ENCODE measurements at regions not wholly inside any gene's neighbourhood (a gene's known extent, or its start where the extent isn't known, plus 50 kb on each side); places are given as distances from the start of the nearest gene placed in this dataset.

GRCh38 chr2:200144571-200144970 lies 161.9 kb upstream of the SPATS2L start:
- Histone ChIP-seq H3K4me3 (no peak overlapping the region), H3K27ac (no peak overlapping the region), H3K4me1 (no peaks in the 10 kb centered on the region), H3K27me3 (no peaks in the 10 kb centered on the region), H3K9me3 (no peaks in the 10 kb centered on the region), H3K36me3 (no peaks in the 10 kb centered on the region)
- intact Hi-C loops (cut with DNase I): no loop called here
- TF ChIP-seq CTCF (IDR thresholded peaks at IDR 0.05): no peak
- no peak for TF ChIP-seq POLR2A (IDR thresholded peaks at IDR 0.05)
- no peak for TF ChIP-seq POLR2AphosphoS5 (IDR thresholded peaks at IDR 0.05; ENCODE audit: insufficient read depth in 1 of 2, low read depth in 1 of 2)
- DNase-seq (ENCODE audit: extremely low spot score in 2 of 2): no peak

- Histone ChIP-seq H3K4me3 (no peak overlapping the region), H3K36me3 (no peaks in the 10 kb centered on the region), H3K4me1 (no peaks in the 10 kb centered on the region), H3K9me3 (no peaks in the 10 kb centered on the region), H3K27me3 (no peaks in the 10 kb centered on the region), H3K27ac (no peak overlapping the region)
- TF ChIP-seq POLR2AphosphoS5 (IDR thresholded peaks at IDR 0.05; ENCODE audit: insufficient read depth in 1 of 2, low read depth in 1 of 2) (no peak), CTCF (IDR thresholded peaks at IDR 0.05) (no peak), POLR2A (IDR thresholded peaks at IDR 0.05) (no peak)
- DNase-seq (ENCODE audit: extremely low spot score in 2 of 2): no peak
- intact Hi-C loops (cut with DNase I): no loop called here
Observed at GRCh38 chr2:200146501-200146900, 160.0 kb upstream of the SPATS2L start.

- Histone ChIP-seq H3K27me3 (no peaks in the 10 kb centered on the region), H3K36me3 (no peaks in the 10 kb centered on the region), H3K4me1 (no peaks in the 10 kb centered on the region), H3K9me3 (no peaks in the 10 kb centered on the region), H3K27ac (no peak overlapping the region), H3K4me3 (no peak overlapping the region)
- no peak for DNase-seq (ENCODE audit: extremely low spot score in 2 of 2)
- TF ChIP-seq CTCF (IDR thresholded peaks at IDR 0.05): no peak
- intact Hi-C loops (cut with DNase I): no loop called here
Observed at GRCh38 chr2:200147371-200147770, 159.1 kb upstream of the SPATS2L start.

- TF ChIP-seq POLR2A (IDR thresholded peaks at IDR 0.05): no peak
- no peak for TF ChIP-seq POLR2AphosphoS5 (IDR thresholded peaks at IDR 0.05; ENCODE audit: insufficient read depth in 1 of 2, low read depth in 1 of 2)
- no peak for TF ChIP-seq CTCF (IDR thresholded peaks at IDR 0.05)
- Histone ChIP-seq H3K9me3 (no peaks in the 10 kb centered on the region), H3K4me1 (no peaks in the 10 kb centered on the region), H3K4me3 (no peak overlapping the region), H3K36me3 (no peaks in the 10 kb centered on the region), H3K27me3 (no peaks in the 10 kb centered on the region), H3K27ac (no peak overlapping the region)
- DNase-seq (ENCODE audit: extremely low spot score in 2 of 2): no peak
- intact Hi-C loops (cut with DNase I): no loop called here
Observed at GRCh38 chr2:200148366-200148765, 158.1 kb upstream of the SPATS2L start.

- intact Hi-C loops (cut with DNase I): no loop called here
Observed at GRCh38 chr2:200150411-200151086, 155.9 kb upstream of the SPATS2L start.

More at GRCh38 chr2:200150411-200151086, 155.9 kb upstream of the SPATS2L start:
- no peak for DNase-seq (ENCODE audit: extremely low spot score in 2 of 2)
- H3K27me3 ChIP-seq: no peaks in the 10 kb centered on the region
- no peak overlapping the region for H3K4me3 ChIP-seq
- TF ChIP-seq POLR2A (IDR thresholded peaks at IDR 0.05): no peak
- TF ChIP-seq CTCF (IDR thresholded peaks at IDR 0.05): no peak
- H3K9me3 ChIP-seq: no peaks in the 10 kb centered on the region
- H3K4me1 ChIP-seq: no peaks in the 10 kb centered on the region
- no peak overlapping the region for H3K27ac ChIP-seq
- H3K36me3 ChIP-seq: no peaks in the 10 kb centered on the region
